ENCODE measurements at regions not wholly inside any gene's neighbourhood (a gene's known extent, or its start where the extent isn't known, plus 50 kb on each side); places are given as distances from the start of the nearest gene placed in this dataset.

GRCh38 chr1:199472018-199472417 lies 555.5 kb upstream of the NR5A2 start:
- TF ChIP-seq CTCF (IDR thresholded peaks at IDR 0.05; ENCODE audit: insufficient read depth, low read depth, low read length) (no peak), EZH2 (IDR thresholded peaks at IDR 0.05; ENCODE audit: insufficient read depth, low read length) (no peak)

Measured in astrocyte (in vitro differentiated cells and primary cell).